Activated T-cell treated with anti-CD3 and anti-CD28 coated beads, Interleukin-2, amount 50 U/mL, for 48 hours (primary cell): ENCODE measurements at regions not wholly inside any gene's neighbourhood (a gene's known extent, or its start where the extent isn't known, plus 50 kb on each side); places are given as distances from the start of the nearest gene placed in this dataset.
"Not testable (repeated sequence)": the region's sequence is repeated elsewhere in the genome, so short reads cannot be mapped to it uniquely, and the experiment has no call there.

ENCODE experiments used
- DNase-seq, 2 experiments: peaks; one replicate each; pipeline ENCODE4 v3.0.0-alpha.2; 2020

GRCh38 chr7:36040679-36041078 is 112.4 kb upstream of the EEPD1 start:
- DNase-seq, result no peak

DNA sequence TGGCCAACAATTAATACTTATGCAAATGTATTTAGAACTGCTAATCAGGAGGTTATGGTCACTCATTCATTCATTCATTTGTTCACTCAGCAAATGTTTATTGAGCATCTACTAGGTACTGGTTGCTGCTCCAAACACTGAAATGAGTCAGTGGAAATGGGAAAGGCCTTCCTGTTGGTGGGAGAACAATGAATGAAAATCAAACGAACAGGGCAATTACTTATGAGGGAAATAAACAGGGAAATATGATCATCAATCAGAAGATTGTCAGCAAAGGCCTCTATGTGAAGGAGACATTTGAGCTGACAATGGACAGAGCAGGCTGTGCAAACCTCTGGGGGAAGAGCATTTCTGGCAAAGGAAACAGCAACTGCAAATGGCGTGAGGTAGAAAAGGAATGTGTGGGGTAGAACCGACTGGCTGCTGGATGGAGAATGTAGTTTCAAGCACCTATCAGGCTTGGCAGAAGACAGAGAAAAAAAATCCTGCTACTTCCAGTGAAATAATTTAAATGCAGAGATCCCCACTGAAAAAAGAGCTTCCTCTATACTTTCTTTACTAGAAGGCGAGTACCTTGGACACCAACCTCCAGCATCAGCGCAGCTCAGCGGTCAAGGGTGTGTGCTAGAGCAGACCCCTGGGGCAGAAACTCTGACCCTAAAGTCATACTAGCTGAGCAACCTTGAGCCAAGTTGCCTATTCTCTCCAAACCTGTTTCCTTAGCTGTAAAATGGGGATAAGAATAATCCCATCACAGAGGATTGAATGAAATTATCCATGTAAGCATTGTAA is 108.8 kb upstream of the EEPD1 start:
- DNase-seq, result no peak

DNA sequence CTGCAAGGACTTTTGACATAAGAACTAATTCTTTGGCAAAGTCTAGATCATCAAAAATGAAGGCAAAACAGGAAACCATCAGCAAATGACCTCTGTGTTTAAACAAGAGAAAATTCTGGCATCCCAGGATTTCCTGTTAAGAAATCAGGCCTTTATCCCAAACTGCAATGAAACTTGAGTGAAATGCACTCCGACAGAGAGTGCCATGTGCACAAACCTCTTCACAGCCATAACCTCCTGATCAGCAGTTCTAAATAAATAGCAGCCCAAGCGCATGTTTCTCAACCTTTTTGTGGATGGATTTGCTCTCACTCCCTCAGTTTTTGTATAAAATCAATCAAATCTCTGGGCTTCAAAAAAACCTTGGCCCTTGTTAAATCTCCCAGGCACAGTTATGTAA is 107.7 kb upstream of the EEPD1 start:
- DNase-seq, result no peak

DNA sequence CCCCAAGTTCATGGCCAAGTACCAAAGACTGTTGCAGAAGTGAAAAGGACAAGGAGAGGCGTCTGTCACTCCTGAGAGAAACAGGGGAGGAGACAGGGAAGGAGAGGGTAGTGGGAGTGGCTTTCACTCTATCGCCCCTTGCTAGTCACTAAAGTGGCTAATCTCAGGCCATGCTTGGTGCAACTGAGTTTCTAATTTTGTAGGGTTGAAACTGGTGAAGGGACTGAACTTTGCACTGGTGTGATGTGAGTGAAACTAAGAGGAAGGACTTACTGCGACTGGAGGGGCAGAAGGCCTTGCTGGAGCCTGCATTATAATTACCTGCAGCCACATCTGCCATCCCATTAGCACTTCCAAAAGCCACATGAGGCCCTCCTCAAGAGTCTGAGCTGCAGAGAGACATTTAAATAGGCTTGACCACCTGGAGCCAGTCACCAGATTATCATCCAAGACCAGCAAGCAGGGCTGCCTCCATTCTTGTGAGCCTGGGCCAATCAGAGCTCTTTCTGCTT is 107.2 kb upstream of the EEPD1 start:
- DNase-seq, result no peak

DNA sequence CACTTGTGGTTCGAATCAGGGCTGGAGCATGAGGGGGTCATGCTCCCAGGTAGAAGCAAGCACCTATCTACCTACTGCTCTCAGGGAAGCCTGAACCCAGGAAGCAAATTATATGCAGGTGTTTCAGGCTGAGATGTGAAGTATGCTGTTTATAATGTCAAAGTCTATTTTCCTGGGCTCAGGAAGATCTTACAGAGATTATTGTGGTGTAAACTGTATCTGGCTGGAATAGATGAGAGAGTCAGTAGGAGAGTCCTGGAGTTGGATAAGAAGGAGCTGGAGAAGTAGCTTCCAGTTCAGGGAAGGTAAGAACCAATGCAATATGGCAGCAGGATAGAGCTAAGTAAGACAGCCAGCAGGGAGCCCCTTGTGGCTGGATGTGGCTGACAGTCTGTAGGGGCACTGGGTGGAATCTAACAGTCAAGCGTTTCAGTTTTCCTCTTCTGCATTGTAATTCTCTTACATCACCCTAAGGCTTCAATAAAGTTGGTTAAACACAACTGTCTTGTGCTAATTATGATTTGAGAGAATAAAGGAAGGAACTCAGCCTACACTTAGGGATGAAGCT is 105.9 kb upstream of the EEPD1 start:
- DNase-seq, result no peak

- DNase-seq, result no peak
Observed at GRCh38 chr7:36048141-36048901, 104.7 kb upstream of the EEPD1 start.

GRCh38 chr7:36048902-36049240 is 104.2 kb upstream of the EEPD1 start:
- DNase-seq, result no peak

GRCh38 chr7:36051501-36051900 is 101.6 kb upstream of the EEPD1 start:
- no peak for DNase-seq

GRCh38 chr7:36053589-36053988 is 99.5 kb upstream of the EEPD1 start:
- DNase-seq, result no peak

DNA sequence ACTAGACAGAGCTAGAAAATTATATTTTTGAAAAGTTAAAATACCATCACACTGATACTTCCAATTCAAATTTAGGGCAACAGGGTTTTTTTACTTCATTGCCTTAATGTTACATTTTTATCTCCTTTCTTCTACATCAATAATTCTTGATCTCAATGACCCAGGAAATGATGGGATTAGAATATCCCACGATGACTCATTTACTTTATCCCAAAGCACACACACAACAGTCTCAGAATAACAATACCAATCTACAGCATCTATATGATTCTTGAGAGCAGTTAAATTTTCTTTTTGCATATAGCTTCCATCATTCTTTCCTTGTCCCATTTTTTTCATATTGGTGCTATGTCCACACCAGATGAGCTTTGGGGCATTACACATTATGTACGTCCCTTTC is 98.4 kb upstream of the EEPD1 start:
- no peak for DNase-seq

DNA sequence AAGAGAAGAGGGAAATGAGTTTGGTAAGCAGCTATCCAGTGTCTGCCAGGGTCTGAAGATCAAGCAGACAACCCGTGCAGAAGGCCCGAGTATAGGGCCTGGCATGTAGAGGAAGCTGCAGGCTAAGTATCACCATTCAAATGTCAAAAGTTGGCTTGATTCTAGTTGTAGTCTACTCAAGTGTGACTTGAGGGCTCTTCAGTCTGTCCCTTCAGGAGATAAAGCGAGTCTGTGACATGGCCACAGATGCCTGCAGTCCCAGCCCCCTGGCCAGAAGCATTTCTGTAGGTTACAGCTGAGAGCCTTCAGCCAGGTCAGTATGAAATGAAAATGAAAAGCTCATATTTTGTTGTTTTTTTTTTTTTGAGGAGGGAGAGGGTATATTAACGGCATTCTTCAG is 97.8 kb upstream of the EEPD1 start:
- DNase-seq, result no peak

GRCh38 chr7:36057323-36057722 is 95.7 kb upstream of the EEPD1 start:
- DNase-seq, result no peak

DNA sequence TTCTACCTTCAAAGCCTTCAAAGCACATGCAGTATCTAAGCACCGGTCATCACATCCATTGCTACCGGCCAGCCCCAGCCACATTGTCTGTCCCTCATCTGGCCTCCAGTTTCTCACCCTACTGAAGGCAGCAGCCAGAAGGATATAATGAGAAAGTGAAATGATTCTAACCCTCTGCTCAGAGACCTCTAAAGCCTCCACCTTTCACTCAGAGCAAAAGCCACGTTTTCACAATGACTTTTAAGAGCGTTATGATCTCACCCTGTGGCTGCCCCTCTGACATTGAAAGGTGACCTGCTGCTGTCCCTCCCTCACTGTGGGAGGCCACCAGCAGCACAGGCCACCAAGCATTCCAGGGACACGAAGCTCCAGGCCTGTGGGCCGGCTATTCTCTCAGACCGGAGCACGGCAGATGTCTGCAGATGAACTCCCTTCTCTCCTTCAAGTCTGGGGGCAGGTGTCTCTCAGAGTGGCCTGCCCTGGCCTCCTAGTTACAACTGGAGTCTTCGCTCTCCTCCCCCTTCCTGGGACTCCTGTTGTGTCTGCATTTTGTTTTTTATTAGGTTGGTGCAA is 94.9 kb upstream of the EEPD1 start:
- no peak for DNase-seq

DNA sequence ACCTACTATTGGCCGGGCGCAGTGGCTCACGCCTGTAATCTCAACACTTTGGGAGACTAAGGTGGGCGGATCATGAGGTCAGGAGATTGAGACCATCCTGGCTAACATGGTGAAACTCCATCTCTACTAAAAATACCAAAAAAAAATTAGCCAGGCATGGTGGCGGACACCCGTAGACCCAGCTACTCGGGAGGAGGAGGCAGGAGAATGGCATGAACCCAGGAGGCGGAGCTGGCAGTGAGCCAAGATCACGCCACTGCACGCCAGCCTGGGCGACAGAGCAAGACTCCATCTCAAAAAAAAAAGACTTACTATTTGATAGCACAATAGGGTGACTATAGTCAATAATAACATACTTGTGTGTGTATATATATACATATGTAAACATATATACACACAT is 92.7 kb upstream of the EEPD1 start:
- not testable (repeated sequence) for DNase-seq

DNA sequence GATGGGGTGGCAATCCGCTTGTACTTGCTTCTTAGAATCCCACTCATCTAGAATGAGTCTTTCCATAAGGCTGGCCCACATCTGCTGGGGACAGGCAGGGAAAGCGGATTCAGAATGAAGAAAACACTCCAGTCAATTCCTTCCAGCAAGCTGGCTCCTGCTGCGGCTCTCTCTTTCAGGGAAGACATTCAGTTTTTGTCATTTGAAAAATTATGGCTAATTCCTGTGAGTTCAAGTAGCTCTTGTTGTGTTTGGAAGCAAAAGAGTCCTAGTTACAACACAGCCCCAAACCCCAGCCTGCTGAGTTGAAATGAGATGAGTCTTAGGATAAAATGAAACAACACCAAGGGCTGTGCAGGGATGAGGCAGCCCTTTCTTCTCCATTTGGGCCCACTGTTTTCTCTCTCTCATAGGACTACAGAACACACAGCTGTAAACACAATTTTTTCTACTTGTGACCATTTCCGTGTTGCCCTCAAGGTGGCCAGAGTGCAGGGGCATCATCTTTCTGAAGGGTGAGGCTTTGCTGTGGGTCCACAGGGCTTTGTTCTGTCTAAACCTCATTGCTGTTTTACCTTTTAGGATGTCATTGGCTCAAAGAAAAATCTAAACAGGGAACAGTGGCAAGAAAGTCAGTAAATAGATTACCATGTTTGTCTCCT is 90.8 kb upstream of the EEPD1 start:
- no peak for DNase-seq

DNA sequence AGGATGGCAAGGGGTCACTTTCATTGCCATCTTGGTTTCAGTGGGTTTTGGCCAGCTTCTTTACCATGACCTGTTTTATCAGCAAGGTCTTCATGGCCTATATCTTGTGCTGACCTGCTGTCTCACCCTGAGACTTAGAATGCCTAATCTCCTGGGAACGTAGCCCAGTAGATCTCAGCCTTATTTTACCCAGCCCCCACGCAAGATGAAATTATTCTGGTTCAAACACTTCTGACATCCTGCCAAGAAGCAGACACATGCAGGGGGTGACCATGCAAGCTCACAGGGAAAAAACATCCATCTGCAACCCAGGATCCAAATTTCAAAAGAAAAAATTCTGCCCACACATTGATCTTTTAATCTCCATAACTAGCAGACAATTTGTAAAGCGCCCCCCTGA is 88.4 kb upstream of the EEPD1 start:
- no peak for DNase-seq

DNA sequence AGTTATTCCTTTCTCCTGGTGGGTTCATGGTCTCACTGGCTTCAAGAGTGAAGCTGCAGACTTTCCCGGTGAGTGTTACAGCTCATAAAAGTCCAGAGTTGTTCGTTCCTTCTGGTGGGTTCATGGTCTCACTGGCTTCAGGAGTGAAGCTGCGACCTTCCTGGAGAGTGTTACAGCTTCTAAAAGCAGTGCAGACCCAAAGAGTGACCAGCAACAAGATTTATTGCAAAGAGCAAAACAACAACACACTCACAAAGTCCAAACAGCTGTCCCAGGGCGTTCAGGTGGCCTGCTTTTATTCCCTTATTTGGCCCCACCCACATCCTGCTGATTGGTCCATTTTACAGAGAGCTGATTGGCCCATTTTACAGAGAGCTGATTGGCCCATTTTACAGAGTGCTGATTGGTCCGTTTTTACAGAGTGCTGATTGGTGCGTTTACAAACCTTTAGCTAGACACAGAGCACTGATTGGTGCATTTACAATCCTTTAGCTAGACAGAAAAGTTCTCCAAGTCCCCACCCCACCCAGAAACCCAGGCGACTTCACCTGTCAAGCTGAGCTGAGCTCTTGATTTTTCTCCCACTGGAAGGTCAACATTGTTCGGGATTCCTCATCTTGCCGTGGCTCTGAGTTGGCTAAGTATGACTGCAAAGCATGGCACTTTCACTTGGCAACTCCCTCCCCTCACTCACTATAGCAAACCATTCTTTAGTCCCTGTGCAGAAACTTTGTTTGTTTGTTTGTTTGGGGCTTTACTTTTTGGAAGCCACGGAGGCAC is 87.3 kb upstream of the EEPD1 start:
- DNase-seq, result not testable (repeated sequence)

- no peak for DNase-seq
Observed at GRCh38 chr7:36066343-36066664, 86.8 kb upstream of the EEPD1 start.

DNA sequence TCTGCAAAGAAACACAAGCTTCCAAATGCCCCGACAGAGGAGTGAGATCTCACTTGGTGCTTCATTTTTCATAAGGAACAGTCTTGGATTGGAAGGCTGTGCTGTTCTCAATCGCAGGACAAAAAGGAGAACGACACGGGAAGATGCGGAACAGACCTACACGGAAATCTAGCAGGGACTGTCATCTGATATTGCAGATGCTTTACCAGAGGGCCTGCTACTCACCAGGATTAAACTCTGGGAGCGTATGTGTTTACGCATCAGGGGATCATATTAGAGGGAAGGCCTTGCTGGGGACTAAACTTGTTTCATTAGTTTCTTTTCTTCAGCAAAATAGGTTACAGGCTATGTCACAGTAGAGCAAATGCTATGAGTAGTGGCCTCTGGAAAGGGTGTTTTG is 82.8 kb upstream of the EEPD1 start:
- DNase-seq, result no peak

GRCh38 chr7:36071605-36072004 is 81.4 kb upstream of the EEPD1 start:
- no peak for DNase-seq

GRCh38 chr7:36072620-36073019 is 80.4 kb upstream of the EEPD1 start:
- DNase-seq, result no peak

DNA sequence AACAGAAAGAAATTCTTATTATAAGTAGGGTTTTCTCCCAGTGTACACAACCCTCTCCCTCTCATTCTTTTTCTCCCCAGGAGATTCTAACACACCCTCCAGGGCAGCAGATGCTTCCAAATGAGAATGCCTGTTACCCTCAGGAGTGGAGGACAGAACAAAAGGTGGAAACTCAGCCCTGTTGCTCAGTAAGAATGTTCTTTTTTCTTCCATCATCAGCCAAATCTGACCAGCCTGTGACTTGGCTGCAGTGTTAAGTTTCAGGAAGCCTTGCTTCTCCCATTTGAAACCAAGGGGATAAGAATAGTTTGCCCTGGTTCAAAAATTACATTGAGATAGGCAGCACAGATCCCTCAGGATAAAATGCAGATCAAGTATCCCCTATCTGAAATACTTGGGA is 77.5 kb upstream of the EEPD1 start:
- no peak for DNase-seq

DNA sequence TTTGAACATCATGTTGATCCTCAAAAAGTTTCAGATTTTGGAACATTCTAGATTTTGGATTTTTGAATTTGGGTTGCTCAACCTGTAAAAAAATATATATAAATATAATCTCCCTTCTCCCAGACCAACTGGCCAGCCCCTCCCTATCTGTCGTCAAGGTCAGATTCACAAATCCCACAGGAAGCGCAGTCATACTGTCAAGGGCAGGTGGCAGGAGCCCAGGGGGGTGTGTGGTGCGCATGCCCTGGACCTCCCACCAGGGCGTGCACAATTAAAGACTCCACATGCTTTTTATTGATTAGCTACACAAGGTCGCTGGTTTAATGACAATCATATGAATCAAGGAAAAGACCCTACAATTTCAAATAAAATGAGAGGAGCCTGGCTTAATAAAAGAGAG is 77.0 kb upstream of the EEPD1 start:
- DNase-seq, result no peak
